Mesodermal cell (in vitro differentiated cells): ENCODE measurements at regions not wholly inside any gene's neighbourhood (a gene's known extent, or its start where the extent isn't known, plus 50 kb on each side); places are given as distances from the start of the nearest gene placed in this dataset.

Experiments
- H3K27ac ChIP-seq: 2 replicates; pipeline ENCODE4 v1.7.0; 2013; ENCODE audit warnings: mild to moderate bottlenecking, low read depth, low read length, moderate library complexity; ENCODE audit not compliant: severe bottlenecking
- H3K36me3 ChIP-seq: 2 replicates; pipeline ENCODE4 v1.7.1; 2013; ENCODE audit warnings: mild to moderate bottlenecking, low read length, moderate library complexity; ENCODE audit not compliant: control insufficient read depth, insufficient read depth
- H3K4me1 ChIP-seq: one replicate; pipeline ENCODE4 v1.7.1; 2013; ENCODE audit warnings: mild to moderate bottlenecking, low read length; ENCODE audit not compliant: insufficient read depth, control insufficient read depth, poor library complexity, severe bottlenecking
- H3K4me3 ChIP-seq: 2 replicates; pipeline ENCODE4 v1.7.0; 2013; ENCODE audit warnings: low read length, control low read depth, mild to moderate bottlenecking; ENCODE audit not compliant: insufficient read depth, poor library complexity, severe bottlenecking; ENCODE audit errors: extremely low read depth
- H3K9me3 ChIP-seq: 2 replicates; pipeline ENCODE4 v1.7.1; 2013; ENCODE audit warnings: mild to moderate bottlenecking, low read length, moderate library complexity; ENCODE audit not compliant: control insufficient read depth
- WGBS, 2 experiments: methylation state at CpG; one replicate each; pipeline ENCODE4 v1.1.5; 2013; ENCODE audit warnings: missing lambda C conversion rate in 2 of 2; ENCODE audit not compliant: insufficient coverage in 2 of 2; 5-methylcytosine and 5-hydroxymethylcytosine counted together

DNA sequence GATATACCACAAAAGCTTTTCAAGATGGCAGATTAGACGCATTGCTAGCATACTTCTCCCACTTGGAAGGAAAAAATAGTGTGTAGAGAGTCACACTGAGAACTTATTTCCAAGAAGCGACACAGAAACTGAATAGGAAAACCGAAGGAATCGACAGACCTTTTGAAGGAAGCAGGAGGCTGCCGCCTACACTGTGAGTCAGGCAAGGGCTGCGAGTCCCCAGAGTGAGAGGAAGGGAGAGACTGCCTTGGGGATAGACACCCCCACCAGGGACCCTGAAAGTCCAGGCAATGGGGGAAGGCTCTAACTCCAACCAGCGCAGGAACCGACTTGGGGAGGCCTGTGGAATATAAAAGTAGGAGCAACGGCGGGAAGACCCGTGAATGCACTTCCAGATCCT is 53.7 kb upstream of the SIRPG start:
- no peaks in the 10 kb centered on the region for H3K9me3 ChIP-seq
- no peak overlapping the region for H3K4me3 ChIP-seq
- H3K36me3 ChIP-seq: no peaks in the 10 kb centered on the region
- H3K4me1 ChIP-seq: no peaks in the 10 kb centered on the region
- 90 to 97% methylated on average over 4 to 7 of the region's 11 CpGs for WGBS, 2 experiments
- H3K27ac ChIP-seq: no peak overlapping the region

DNA sequence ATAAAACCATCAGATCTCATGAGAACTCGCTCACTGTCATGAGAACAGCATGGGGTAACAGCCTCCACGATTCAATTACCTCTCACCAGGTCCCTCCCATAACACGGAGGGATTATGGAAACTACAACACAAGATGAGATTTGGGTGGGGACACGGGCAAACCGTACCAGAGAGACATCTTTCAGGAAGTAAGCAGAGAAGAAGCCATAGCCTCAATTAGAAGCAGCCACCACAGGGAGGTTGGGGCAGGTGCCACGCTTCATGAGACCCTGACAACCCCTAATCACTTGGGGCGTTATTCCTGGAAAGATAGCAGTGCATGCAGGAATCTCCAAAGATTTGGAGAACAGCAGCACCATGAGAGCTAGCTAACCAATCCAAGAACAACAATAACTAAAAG is 52.9 kb upstream of the SIRPG start:
- no peaks in the 10 kb centered on the region for H3K9me3 ChIP-seq
- no peaks in the 10 kb centered on the region for H3K36me3 ChIP-seq
- H3K4me1 ChIP-seq: no peaks in the 10 kb centered on the region
- H3K27ac ChIP-seq: no peak overlapping the region
- no peak overlapping the region for H3K4me3 ChIP-seq
- WGBS, 2 experiments: 64 to 70% methylated on average over 5 to 6 of the region's 7 CpGs

- Histone ChIP-seq H3K27ac (no peak overlapping the region), H3K9me3 (no peaks in the 10 kb centered on the region), H3K36me3 (no peaks in the 10 kb centered on the region), H3K4me1 (no peaks in the 10 kb centered on the region), H3K4me3 (no peak overlapping the region)
- WGBS, 2 experiments: 80 to 90% methylated on average over 3 to 5 of the region's 6 CpGs
Observed at GRCh38 chr20:1707588-1708449, 50.2 kb upstream of the SIRPG start.
